Transverse colon (tissue), 4 donors: ENCODE measurements at regions not wholly inside any gene's neighbourhood (a gene's known extent, or its start where the extent isn't known, plus 50 kb on each side); places are given as distances from the start of the nearest gene placed in this dataset.

Source experiments
- DNase-seq: peaks from one replicate; pipeline ENCODE4 v3.0.0-alpha.2; 2019
- H3K27ac ChIP-seq, 4 donors: fragments of 200-600 bp; sonication (generic); 2 replicates each; pipeline ENCODE4 v1.5.1; 2016 to 2018; ENCODE audit warnings: inconsistent platforms in 4 of 4
- H3K27me3 ChIP-seq: fragments of 200-600 bp; sonication (generic); 2 replicates; pipeline ENCODE4 v1.5.1; 2017; ENCODE audit warnings: inconsistent platforms
- H3K36me3 ChIP-seq, 4 donors: fragments of 200-600 bp; sonication (generic); 2 replicates each; pipeline ENCODE4 v1.5.1; 2017 to 2019; ENCODE audit warnings: inconsistent platforms in 4 of 4
- H3K4me1 ChIP-seq, 4 donors: fragments of 200-600 bp; sonication (generic); 2 replicates each; pipeline ENCODE4 v1.5.1; 2017 to 2020; ENCODE audit warnings: inconsistent platforms in 4 of 4
- H3K4me3 ChIP-seq, 4 donors: fragments of 200-600 bp; sonication (generic); 1 replicate in 1 of 4; 2 replicates in 3 of 4; pipeline versions ENCODE4 v1.5.1 to v1.6.1; 2017 to 2019; ENCODE audit warnings: inconsistent platforms in 4 of 4
- H3K9me3 ChIP-seq, 2 donors: fragments of 200-600 bp; sonication (generic); 2 replicates each; pipeline ENCODE4 v1.5.1; 2017 to 2019; ENCODE audit warnings: inconsistent platforms in 2 of 2
- CTCF ChIP-seq, 5 experiments: fragments of 200-600 bp in 3 of 5; fragments of 450-650 bp in 2 of 5; sonication (generic) in 3 of 5; IDR thresholded peaks; 1 replicate in 2 of 5; 2 replicates in 3 of 5; pipeline ENCODE4 v1.5.1; 2016 to 2017; ENCODE audit warnings: antibody characterized with exemption in 5 of 5, inconsistent platforms in 3 of 5, mild to moderate bottlenecking in 2 of 5, moderate library complexity in 1 of 5
- EP300 ChIP-seq: sonication (generic); formaldehyde crosslinking; IDR thresholded peaks from one replicate; pipeline ENCODE4 v1.6.1; 2017; ENCODE audit warnings: antibody characterized with exemption, low read depth
- POLR2A ChIP-seq: fragments of 450-650 bp; IDR thresholded peaks from one replicate; pipeline ENCODE4 v1.6.1; 2016; ENCODE audit warnings: antibody characterized with exemption, mild to moderate bottlenecking, moderate library complexity
- POLR2AphosphoS5 ChIP-seq, 3 donors: sonication (generic); formaldehyde crosslinking; IDR thresholded peaks; one replicate each; pipeline ENCODE4 v1.6.1; 2016; ENCODE audit warnings: antibody characterized with exemption in 3 of 3
- WGBS, 2 donors: methylation state at CpG; one replicate each; pipeline ENCODE4 v1.1.5; 2018; ENCODE audit warnings: low coverage in 1 of 2; 5-methylcytosine and 5-hydroxymethylcytosine counted together
- in situ Hi-C, 4 donors: fragments of 200-750 bp; cut with MboI; loops; one replicate each; pipeline versions ENCODE4 v1.15.0 to v1.15.1; 2017; ENCODE audit warnings: low sequenced_read_pairs in 3 of 4, low pct_ligation_motif_present in 1 of 4, low pct_unique_long_range_greater_than_20kb in 1 of 4
- intact Hi-C: fragments of 100-400 bp; cut with DNase I; formaldehyde crosslinking; loops from one replicate; pipeline ENCODE4 v1.15.1; 2023; ENCODE audit warnings: low total_unique reads

GRCh38 chr6:21881969-21882465, 288.5 kb downstream of the SOX4 start:
- in situ Hi-C loops (no loop called here), intact Hi-C loops (no loop called here)
- no peaks in the 10 kb centered on the region for H3K9me3 ChIP-seq
- no peak overlapping the region for H3K4me3 ChIP-seq
- TF ChIP-seq EP300 (no peak), POLR2A (no peak), CTCF (IDR thresholded peaks at IDR 0.05) (no peak), POLR2AphosphoS5 (IDR thresholded peaks at IDR 0.05) (no peak)
- no peaks in the 10 kb centered on the region for H3K36me3 ChIP-seq
- H3K27me3 ChIP-seq, result no peaks in the 10 kb centered on the region
- no peak overlapping the region for H3K27ac ChIP-seq
- no peak for DNase-seq
- 78% methylated on average over 1 of the region's 1 CpG; no CpG with 5 or more reads in 1 of the 2 donors for WGBS, 2 donors
- peaks cover 0 to 15% (median 1%) of the 10 kb centered on the region in 4 donors for H3K4me1 ChIP-seq

GRCh38 chr6:21883595-21884328, 290.2 kb downstream of the SOX4 start:
- DNase-seq, result no peak
- no peak overlapping the region for H3K27ac ChIP-seq
- TF ChIP-seq EP300, result no peak
- TF ChIP-seq CTCF (IDR thresholded peaks at IDR 0.05), result no peak
- TF ChIP-seq POLR2AphosphoS5 (IDR thresholded peaks at IDR 0.05), result no peak
- no peak for TF ChIP-seq POLR2A
- no peaks in the 10 kb centered on the region for H3K36me3 ChIP-seq
- in situ Hi-C loops (no loop called here), intact Hi-C loops (no loop called here)
- no peaks in the 10 kb centered on the region for H3K9me3 ChIP-seq
- WGBS, 2 donors, result 74 to 85% methylated on average over 5 of the region's 5 CpGs
- H3K4me3 ChIP-seq, result no peak overlapping the region
- H3K4me1 ChIP-seq, result peaks cover 5 to 20% (median 6%) of the 10 kb centered on the region in 4 donors
- H3K27me3 ChIP-seq, result no peaks in the 10 kb centered on the region

- in situ Hi-C loops, result no loop called here
Measured at GRCh38 chr6:21885111-21885510, 291.6 kb downstream of the SOX4 start.

More at GRCh38 chr6:21885111-21885510, 291.6 kb downstream of the SOX4 start:
- peak overlapping the region; percentile 37 to 67 (median 49) for H3K27ac ChIP-seq
- DNase-seq, result no peak
- intact Hi-C loops, result no loop called here
- peaks cover 5 to 20% (median 6%) of the 10 kb centered on the region in 4 donors for H3K4me1 ChIP-seq
- H3K4me3 ChIP-seq, result no peak overlapping the region
- TF ChIP-seq EP300, result no peak
- TF ChIP-seq POLR2AphosphoS5 (IDR thresholded peaks at IDR 0.05), result no peak
- no peak for TF ChIP-seq CTCF (IDR thresholded peaks at IDR 0.05)
- TF ChIP-seq POLR2A, result no peak
- 80 to 90% methylated on average over 1 of the region's 1 CpG for WGBS, 2 donors
- H3K9me3 ChIP-seq, result no peaks in the 10 kb centered on the region
- no peaks in the 10 kb centered on the region for H3K36me3 ChIP-seq
- no peaks in the 10 kb centered on the region for H3K27me3 ChIP-seq
